ENCODE measurements at regions not wholly inside any gene's neighbourhood (a gene's known extent, or its start where the extent isn't known, plus 50 kb on each side); places are given as distances from the start of the nearest gene placed in this dataset.

GRCh38 chr1:209224886-209225285, 358.6 kb upstream of the CAMK1G start:
- no peak for DNase-seq (ENCODE audit: low spot score)

- no peak for DNase-seq (ENCODE audit: low spot score)
These were observed 356.3 kb upstream of the CAMK1G start for GRCh38 chr1:209227171-209227570.

GRCh38 chr1:209227941-209228340, 355.6 kb upstream of the CAMK1G start:
- DNase-seq (ENCODE audit: low spot score) = no peak

- no peak for DNase-seq (ENCODE audit: low spot score)
These were observed 353.9 kb upstream of the CAMK1G start for GRCh38 chr1:209229494-209230061.

GRCh38 chr1:209230314-209230713, 353.2 kb upstream of the CAMK1G start:
- DNase-seq (ENCODE audit: low spot score) = no peak

GRCh38 chr1:209231476-209232156, 351.9 kb upstream of the CAMK1G start:
- DNase-seq (ENCODE audit: low spot score) = no peak

- DNase-seq (ENCODE audit: low spot score) = no peak
These were observed 351.3 kb upstream of the CAMK1G start for GRCh38 chr1:209232197-209232596.

GRCh38 chr1:209232759-209233158, 350.8 kb upstream of the CAMK1G start:
- DNase-seq (ENCODE audit: low spot score) = no peak

GRCh38 chr1:209235166-209235565, 348.3 kb upstream of the CAMK1G start:
- no peak for DNase-seq (ENCODE audit: low spot score)

GRCh38 chr1:209238356-209238755, 345.2 kb upstream of the CAMK1G start:
- no peak for DNase-seq (ENCODE audit: low spot score)

- no peak for DNase-seq (ENCODE audit: low spot score)
These were observed 343.2 kb upstream of the CAMK1G start for GRCh38 chr1:209240351-209240750.

GRCh38 chr1:209241487-209241886, 342.0 kb upstream of the CAMK1G start:
- DNase-seq (ENCODE audit: low spot score) = no peak

GRCh38 chr1:209248649-209249279, 334.8 kb upstream of the CAMK1G start:
- peak; percentile 56 for DNase-seq (ENCODE audit: low spot score)

GRCh38 chr1:209249280-209249670, 334.2 kb upstream of the CAMK1G start:
- DNase-seq (ENCODE audit: low spot score) = no peak

GRCh38 chr1:209249785-209250440, 333.6 kb upstream of the CAMK1G start:
- DNase-seq (ENCODE audit: low spot score) = no peak

- no peak for DNase-seq (ENCODE audit: low spot score)
These were observed 332.5 kb upstream of the CAMK1G start for GRCh38 chr1:209250861-209251636.

GRCh38 chr1:209256766-209257350, 326.7 kb upstream of the CAMK1G start:
- no peak for DNase-seq (ENCODE audit: low spot score)

- no peak for DNase-seq (ENCODE audit: low spot score)
These were observed 326.1 kb upstream of the CAMK1G start for GRCh38 chr1:209257454-209257853.

GRCh38 chr1:209260136-209260535, 323.4 kb upstream of the CAMK1G start:
- DNase-seq (ENCODE audit: low spot score) = no peak

- DNase-seq (ENCODE audit: low spot score) = no peak
These were observed 320.9 kb upstream of the CAMK1G start for GRCh38 chr1:209262631-209263030.

GRCh38 chr1:209265301-209265700, 318.2 kb upstream of the CAMK1G start:
- no peak for DNase-seq (ENCODE audit: low spot score)

Measured in RKO (cell line).